HG02884 (cell line): ENCODE measurements at regions not wholly inside any gene's neighbourhood (a gene's known extent, or its start where the extent isn't known, plus 50 kb on each side); places are given as distances from the start of the nearest gene placed in this dataset.
"Not testable (repeated sequence)": the region's sequence is repeated elsewhere in the genome, so short reads cannot be mapped to it uniquely, and the experiment has no call there.

ENCODE experiments used
- ATAC-seq: cut with Tn5 transposase; IDR thresholded peaks from one replicate; pipeline ENCODE4 v1.9.1; 2021; ENCODE audit warnings: mild to moderate bottlenecking, moderate library complexity; ENCODE audit not compliant: unreplicated experiment

DNA sequence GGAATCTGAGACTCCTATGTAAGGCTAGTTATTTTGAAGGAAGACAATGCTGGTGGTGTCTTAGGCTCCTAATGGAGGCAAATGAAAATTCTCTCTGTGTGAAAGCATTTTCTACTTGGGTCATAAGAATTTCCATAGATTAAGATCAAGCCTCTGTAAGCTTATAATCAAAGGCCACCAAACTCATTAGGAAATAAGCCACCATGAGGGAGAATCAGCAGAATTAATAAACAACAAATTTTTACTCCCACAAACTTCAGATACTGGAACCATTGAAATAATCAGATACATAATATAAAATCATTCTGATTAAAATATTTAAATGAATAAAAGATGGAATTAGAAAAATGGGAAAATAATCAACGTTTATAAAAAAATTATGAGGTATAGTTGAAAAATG is 178.7 kb downstream of the NPIPA8 start:
- not testable (repeated sequence) for ATAC-seq

GRCh38 chr16:18152832-18153231 is 183.7 kb downstream of the NPIPA8 start:
- not testable (repeated sequence) for ATAC-seq

GRCh38 chr16:18148132-18148531 is 188.4 kb downstream of the NPIPA8 start:
- ATAC-seq: not testable (repeated sequence)

GRCh38 chr16:18146601-18147142 is 189.9 kb downstream of the NPIPA8 start:
- not testable (repeated sequence) for ATAC-seq

DNA sequence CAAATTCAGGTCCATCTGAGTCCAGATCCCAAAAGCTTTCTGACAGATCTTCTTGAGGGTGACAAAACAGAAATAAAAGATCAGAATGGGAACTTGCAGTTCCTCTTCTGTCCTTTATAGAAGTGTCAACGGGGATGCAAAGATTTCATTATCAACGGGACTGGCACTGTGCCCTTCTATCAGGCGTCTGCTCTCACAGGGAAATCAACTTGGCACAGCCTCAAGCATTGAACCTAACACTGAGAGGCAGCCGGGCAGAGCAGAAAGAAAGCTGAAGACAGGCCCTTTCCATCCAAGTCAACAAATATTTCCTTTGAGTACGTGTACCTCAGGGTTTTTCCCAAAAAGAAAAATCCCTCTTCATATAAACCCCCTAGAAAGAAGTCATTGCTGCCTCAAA is 194.5 kb downstream of the NPIPA8 start:
- not testable (repeated sequence) for ATAC-seq

DNA sequence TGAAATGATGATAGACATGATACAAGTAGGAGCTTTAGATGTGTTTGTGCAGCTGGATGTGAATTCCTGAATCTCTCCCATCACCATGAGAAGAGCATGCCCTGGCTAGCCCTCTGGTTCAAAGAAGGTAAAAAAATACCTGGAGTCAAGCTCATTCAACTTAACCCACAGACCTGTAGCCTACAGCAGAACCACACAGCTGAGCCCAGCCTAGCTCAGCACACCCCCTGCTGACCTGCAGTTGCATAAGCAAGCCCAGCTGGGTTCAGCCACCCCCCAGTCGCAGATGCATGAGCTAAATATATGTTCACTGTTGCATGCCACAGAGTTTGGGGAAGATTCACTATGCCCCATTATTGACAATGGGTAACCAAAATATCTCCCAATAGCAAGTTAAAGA is 200.2 kb downstream of the NPIPA8 start:
- not testable (repeated sequence) for ATAC-seq

DNA sequence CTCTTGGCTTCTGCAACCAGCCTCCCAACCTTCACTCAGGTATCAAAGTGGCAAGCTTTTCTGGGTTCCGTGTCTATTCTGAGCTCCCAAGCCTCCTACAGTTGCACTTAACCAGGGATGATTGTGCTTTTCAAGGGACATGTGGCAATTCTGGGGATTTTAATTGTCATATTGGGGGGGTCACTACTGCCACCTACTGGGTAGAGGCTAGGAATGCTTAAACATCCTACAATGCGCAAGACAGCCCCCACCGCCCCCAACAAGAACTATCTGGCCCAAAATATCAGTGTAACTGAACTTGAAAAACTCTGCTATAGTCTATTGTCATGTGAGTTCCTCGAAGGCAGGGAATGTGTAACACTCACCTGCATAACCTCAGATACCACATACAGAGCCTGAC is 201.5 kb downstream of the NPIPA8 start:
- ATAC-seq: not testable (repeated sequence)

DNA sequence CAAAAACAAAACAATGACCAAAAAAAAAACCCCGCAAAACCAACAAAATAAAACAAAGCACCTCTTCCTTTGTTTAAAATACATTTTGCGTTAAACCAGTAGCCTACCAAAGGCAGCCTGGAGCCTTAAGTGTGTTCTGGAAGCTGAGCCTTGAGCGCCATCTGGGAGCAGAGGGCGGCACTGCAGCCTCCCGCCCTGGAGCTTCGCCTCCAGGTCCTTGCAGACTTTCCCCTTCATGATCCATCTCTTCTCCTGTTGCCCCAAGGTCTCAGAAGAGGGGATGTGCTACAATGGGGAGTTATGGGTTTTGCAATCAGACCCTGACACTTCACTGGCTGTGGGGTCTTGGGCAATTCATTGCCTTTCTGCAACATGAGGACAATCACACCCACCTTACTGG is 204.9 kb downstream of the NPIPA8 start:
- not testable (repeated sequence) for ATAC-seq

DNA sequence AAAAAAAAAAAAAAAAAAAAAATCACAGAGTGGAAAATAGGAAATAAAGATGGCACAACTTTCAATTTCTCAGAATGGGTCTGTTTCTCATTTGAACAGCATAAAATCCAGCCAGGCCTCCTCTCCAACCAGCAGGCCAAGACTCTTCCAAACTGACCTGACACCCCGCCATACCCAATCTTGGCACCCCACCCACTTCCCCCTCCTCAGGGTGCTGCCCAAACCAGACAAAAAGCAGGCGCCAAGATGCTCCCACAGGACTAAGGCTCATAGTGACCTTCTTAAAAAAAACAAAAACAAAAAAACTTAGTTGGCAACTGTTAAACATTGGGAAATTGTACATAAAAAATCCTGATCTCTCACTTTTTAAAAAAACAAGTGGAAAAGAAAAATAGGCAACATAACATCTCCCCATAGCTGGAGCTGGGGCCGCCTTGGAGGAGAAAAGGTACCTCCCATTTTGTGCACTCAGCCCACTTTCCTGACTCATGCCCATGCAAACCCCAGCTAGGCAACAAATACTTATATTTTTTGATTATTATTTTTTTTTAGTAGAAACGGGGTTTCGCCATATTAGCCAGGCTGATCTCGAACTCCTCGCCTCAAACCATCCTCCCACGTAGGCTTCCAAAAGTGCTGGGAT is 205.9 kb downstream of the NPIPA8 start:
- not testable (repeated sequence) for ATAC-seq

DNA sequence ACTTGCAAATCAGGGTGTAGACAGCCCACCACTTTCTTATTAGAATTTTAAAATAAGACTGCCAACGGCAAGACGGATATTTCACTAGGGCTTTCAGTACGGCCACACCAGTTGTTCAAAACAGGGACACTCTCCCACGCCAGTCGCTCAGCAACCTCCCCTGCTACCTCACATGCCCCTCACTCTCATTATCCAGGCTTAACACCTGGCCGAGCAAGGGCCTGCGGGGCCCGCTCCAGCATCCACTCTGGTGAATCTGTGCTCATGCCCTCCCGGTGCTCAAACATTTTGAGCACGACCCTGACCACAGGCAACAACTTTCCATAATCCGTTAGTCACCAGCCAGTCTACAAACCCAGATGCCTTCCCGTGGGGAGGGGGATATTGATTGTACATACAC is 209.5 kb downstream of the NPIPA8 start:
- ATAC-seq: not testable (repeated sequence)

DNA sequence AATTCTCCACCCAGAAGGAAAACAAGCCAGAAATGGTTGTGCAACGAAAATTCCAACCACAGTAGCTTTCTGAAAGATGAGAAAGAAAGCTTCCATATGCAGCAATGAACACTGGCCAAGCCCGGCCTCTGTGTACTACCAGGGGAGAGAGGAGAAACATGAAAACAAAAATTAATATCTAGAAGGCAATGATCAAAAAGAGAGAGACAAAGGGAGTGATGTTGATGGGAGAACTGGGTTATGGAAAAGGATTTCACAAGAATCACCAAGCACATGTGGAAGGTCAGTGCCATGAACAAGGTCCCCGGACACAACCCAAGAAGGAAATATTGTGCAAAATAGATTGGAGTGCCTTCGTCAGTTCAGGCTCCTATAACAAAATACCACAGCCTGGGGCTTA is 217.4 kb downstream of the NPIPA8 start:
- not testable (repeated sequence) for ATAC-seq

DNA sequence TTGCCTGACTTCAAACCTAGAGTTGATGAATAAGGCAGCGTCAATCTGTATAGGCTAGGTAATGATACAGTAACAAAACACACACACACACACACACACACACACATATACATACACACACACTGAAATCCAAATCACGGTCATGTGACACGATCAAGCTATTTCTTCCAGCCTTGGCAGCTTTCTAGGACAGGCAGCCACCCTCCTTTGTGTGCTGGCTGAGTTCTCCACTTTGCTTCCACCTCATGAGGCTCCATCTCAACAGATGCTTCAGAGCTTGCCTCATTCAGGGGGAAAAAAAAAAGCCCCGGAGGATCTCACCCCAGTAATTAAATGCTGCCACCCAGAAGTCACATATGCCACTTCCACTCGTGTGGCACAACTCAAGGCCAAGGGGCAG is 217.9 kb downstream of the NPIPA8 start:
- ATAC-seq: not testable (repeated sequence)

- not testable (repeated sequence) for ATAC-seq
These were observed 218.5 kb downstream of the NPIPA8 start for GRCh38 chr16:18118071-18118470.

GRCh38 chr16:18104412-18104811 is 232.1 kb downstream of the NPIPA8 start:
- ATAC-seq: not testable (repeated sequence)

GRCh38 chr16:18101077-18101476 is 235.5 kb downstream of the NPIPA8 start:
- ATAC-seq: not testable (repeated sequence)

DNA sequence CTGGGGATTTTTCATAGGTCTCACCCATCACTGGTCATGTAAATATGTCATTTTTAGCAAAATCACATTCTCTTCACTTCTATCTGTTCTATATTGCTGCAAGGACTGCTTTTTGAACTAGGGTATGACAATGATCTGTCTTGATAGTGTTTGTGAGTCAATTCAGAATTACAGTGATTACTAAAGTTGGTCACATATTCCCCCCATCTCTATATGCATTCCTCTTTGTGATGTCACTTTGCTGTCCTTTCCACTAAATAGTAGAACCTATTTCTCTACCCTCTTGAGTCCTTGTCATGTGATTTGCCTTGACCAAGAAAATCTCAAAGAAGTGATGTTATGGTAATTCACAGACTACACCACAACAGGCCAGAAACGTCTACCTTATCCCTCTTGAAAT is 243.9 kb downstream of the NPIPA8 start:
- not testable (repeated sequence) for ATAC-seq

DNA sequence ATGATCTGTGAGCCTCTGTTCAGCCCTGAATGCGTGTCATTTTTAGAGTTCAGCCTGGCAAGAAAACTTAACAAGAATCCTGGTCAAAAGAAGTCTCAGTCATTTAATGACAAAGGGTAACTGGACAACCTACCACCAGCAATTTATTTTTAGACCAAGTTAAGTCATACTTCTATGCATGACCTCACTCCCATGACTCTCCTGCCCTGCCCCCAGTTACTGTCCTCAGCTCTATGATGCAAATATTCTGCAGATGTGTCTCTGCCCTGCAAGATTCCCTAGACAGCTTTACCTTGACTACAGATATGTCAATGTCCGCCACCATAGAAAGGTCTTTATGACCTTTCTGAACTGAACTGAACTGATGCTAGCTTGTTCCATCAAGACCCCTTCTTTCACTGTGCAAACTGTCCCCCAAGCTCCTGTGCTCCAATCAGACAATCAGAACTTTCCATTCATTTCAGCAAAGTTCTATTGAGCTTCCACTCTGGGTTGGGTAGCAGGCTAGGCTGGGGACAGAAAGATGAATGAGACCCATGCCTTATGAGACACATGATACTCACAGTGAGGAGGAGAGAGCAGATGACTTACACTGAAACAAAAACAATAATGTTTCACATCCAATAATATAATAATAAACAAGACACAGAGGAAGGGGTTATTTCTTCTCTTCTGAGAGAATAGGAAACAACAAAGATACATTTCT is 255.7 kb downstream of the NPIPA8 start:
- not testable (repeated sequence) for ATAC-seq

DNA sequence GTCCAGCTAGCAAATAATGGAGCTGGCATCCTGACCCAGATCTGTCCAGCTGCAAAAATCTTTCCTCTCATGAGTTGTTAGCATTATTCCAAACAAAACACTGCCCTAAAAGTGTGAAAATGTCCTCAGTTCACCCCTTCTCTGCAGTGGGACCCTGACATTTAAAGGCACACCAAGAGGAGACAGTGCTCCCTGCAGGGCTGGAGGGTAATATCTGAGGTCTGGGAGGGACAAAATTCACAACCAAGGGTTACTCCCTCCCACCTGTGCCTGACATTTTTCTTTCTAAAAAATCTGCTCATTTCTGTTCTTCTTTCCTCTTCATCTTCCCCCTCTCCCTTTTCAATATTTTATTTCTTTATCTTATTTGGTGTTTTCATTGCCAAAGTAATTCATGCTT is 258.6 kb downstream of the NPIPA8 start:
- ATAC-seq: not testable (repeated sequence)

DNA sequence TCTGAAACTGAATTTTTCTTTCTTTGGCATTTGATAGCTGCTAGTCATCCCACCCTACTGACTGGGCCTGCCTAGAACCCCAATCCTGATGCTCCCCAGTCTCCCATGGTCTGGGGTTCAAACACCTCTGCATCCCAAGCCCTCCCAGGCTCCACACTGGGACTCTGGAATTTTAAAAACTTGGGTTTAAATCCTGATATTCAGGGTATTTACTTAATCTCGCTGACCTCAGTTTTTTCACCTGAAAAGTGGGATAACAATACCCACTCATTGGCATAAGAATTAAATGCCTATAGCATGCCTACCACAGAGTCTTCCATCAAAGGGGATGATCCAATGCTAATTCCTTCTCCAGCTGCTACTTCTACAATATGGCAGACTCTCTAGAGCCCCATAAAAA is 264.4 kb downstream of the NPIPA8 start:
- no peak for ATAC-seq

DNA sequence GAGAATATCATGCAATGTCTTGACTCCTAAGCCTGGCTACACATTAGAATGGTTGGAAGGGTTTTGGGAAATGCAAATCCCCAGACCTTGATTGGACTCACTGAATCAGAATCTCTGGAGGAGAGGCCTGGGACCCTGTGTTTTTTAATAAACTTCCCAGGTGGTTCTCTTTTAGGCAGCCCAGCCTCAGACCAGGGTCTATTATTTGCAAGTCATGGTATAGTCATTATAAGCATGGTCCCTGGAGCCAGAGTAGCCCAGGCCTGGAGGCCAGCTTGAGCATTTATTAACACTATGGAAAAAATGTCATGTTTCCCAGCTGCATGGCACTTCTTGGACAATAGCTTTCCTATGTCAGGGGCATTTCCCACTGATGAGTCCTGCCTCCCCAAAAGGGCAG is 266.9 kb downstream of the NPIPA8 start:
- ATAC-seq: no peak

GRCh38 chr16:18068477-18068876 is 268.1 kb downstream of the NPIPA8 start:
- no peak for ATAC-seq

DNA sequence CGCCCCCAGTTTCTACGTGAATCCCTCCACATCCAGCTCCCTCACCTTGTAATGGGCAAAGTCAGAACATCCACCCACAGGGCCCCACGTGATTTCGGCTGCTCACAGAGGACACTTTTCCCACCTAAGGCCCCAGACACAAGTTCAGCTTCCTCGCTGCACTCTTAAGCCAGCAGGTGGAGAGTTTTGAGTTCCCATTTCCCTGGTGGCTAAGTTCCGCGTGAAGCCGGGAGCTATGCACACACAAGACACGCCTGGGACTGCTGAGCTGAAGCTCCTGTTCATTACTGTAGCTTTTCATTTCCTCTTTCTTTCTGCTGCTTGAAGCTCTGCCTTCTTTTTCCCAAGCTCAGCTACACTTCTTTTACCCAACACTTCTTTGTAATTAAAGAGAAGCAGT is 273.8 kb downstream of the NPIPA8 start:
- ATAC-seq: no peak
